ENCODE measurements at regions not wholly inside any gene's neighbourhood (a gene's known extent, or its start where the extent isn't known, plus 50 kb on each side); places are given as distances from the start of the nearest gene placed in this dataset.

DNA sequence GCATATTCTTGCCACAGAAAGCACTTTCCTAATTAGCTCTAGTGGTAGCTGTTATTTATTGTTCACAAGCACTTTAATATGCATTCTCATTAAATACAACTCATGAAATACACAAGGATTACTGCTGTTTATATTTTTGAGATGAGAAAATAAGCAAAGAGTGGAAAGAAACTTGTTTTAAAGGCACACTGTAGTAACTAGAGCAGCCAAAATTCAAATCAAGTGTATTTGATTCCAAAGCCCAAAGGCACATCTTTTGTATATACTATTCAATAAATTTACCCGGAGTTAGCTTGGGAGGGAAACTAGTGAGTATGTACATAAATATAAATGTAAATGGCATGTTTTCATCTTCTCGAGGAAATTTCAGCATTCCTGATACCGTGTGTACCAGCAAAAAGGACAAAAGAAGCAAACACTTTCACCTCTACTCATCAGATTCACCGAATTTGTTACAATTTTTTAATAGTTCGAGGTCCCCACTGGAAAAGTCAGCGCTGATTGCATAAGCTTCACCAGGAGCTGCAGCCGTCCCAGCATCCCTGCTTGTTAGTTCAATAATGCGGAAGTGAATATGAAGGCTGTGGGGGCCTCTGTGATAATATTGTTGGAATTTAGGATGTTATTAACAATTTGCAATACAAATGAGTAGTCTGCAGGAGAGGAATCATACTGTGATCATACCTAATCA lies 371.6 kb upstream of the MON1B start:
- TF ChIP-seq, protein P1, sequence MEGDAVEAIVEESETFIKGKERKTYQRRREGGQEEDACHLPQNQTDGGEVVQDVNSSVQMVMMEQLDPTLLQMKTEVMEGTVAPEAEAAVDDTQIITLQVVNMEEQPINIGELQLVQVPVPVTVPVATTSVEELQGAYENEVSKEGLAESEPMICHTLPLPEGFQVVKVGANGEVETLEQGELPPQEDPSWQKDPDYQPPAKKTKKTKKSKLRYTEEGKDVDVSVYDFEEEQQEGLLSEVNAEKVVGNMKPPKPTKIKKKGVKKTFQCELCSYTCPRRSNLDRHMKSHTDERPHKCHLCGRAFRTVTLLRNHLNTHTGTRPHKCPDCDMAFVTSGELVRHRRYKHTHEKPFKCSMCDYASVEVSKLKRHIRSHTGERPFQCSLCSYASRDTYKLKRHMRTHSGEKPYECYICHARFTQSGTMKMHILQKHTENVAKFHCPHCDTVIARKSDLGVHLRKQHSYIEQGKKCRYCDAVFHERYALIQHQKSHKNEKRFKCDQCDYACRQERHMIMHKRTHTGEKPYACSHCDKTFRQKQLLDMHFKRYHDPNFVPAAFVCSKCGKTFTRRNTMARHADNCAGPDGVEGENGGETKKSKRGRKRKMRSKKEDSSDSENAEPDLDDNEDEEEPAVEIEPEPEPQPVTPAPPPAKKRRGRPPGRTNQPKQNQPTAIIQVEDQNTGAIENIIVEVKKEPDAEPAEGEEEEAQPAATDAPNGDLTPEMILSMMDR (IDR thresholded peaks at IDR 0.05; ENCODE audit: poor library complexity), result no peak
- TF ChIP-seq EZH2phosphoT487 (IDR thresholded peaks at IDR 0.05; ENCODE audit: low read depth, severe bottlenecking, unreplicated experiment), result no peak

All from hepatocyte (in vitro differentiated cells).